Activated CD4-positive, CD25-positive, alpha-beta regulatory T cell treated with anti-CD3 and anti-CD28 coated beads, Interleukin-2, amount 50 U/mL, for 24 hours (primary cell): ENCODE measurements at regions not wholly inside any gene's neighbourhood (a gene's known extent, or its start where the extent isn't known, plus 50 kb on each side); places are given as distances from the start of the nearest gene placed in this dataset.

ENCODE experiments used
- ATAC-seq, 2 donors: fragments of 150-1000 bp; cut with Tn5 transposase; one replicate each; pipeline ENCODE4 v1.10.0; 2021; ENCODE audit warnings: mild to moderate bottlenecking in 1 of 2, moderate library complexity in 1 of 2

DNA sequence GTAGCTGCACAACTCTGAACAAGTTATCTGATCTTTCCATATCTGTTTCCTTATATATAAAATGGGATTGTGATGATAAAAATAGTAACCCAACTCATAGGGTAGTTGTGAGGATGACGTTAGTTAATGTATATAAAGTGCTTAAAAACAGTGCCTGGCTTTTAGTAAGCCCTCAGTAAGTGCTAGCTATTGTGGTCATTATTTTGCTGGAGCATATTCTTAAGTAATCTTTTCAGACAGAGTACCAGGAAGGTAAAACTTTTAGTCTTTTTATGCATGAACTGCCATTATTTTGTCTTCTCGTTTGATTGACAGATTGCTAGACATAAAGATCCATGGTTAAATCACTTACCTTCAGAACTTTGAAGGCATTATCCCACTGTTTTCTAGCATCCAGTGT, 62.5 kb upstream of the SIM2 start:
- ATAC-seq: no peak

DNA sequence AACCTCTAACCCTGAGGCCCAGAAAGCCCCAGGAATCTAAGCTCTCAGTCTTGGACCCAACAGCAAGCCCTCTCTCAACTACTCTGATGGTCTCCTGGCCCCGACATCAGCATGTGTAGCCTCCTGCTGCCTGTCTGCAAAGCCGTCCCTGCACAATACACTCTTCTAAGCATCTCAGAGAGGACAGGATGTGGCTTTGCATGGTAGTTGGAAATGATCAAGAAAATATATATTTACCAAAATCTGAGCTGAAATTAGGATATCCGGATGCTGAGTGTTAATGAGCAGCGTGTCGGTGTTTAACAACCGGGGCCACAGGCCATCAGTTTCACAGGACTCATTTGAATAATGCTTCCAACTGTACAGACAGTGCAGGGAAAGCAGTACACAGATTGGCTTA, 59.1 kb upstream of the SIM2 start:
- ATAC-seq: no peak

DNA sequence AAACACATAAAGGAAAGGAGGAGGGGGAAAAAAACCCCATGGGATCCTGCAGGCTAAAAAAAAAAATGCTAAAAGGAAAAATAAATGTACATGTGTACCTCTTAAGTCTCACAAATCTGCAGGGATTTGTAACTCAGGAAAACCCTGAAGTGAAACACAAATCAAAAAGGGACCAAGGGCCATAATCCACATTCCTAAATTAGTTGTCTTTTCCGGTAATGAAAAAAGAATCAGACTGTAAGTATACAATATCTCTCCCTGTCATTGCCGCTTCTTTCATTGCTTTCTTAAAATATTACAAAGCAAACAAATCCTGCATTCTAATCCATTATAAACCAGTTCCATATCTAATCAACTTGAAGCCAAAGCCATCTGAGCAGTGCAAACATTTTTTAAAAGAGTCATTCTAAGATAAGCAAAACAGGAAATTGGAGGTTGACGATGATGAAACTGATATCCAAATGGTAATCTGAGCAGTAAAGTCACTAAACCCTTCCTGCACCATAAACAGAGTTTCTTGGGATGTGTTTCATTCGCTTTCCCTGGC, 58.7 kb upstream of the SIM2 start:
- no peak for ATAC-seq

DNA sequence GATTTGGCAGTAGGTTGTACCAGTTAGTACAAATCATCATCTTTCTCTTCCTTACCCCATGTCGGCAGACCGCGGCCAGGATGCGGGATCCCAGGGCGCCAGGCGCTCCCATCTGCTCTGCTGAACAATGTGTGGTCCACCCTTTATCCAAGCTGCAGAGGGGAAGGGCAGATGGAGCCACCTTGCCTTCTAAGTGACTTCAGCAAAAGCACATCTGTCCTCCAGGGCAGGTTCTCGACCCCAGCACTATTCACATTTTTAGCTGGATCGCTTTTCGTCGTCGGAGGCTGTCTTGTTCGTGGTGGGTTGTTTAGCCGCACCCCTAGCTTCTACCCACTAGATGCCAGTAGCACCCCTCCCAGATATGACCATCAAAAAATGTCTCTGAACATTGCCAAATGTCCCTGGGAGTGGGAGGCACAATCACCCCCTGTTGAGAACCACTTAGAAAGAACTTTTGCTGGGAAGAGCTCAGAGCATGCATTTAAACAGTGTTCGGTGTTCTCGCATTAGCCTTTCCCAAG, 58.1 kb upstream of the SIM2 start:
- no peak for ATAC-seq

DNA sequence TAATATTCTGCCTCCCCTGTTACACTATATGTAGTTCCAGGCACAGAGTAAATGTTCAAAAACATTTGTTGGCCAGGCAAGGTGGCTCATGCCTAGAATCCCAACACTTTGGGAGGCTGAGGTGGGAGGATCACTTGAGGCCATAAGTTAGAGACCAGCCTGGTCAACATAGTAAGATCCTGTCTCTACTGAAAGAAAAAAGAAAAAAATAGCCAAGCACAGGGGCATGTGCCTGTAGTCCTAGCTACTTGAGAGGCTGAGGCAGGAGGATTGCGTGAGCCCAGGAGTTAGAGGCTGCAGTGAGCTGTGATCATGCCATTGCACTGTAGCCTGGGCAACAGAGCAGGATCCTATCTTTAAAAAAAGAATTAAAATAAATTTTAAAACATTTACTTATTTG, 57.6 kb upstream of the SIM2 start:
- ATAC-seq: no peak

DNA sequence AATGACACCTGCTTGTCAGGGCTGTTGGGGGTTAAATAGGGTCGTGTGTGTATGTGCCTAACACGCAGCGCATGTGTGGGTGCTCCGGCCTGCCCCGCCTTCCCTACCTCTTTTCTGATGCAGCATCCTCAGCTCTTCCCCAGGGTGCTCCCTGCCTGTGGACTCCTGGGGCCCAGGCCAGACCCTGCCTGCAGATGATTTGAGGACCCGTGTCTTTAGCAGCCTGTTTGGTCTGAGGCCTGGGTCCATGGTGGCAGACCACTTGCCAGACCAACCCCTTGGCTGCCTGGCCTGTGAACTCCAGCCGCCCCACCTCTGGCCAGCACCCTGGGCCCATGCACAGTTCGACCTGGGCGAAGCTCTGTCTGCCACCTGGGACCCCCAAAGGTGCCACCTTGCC, 57.0 kb upstream of the SIM2 start:
- no peak for ATAC-seq

DNA sequence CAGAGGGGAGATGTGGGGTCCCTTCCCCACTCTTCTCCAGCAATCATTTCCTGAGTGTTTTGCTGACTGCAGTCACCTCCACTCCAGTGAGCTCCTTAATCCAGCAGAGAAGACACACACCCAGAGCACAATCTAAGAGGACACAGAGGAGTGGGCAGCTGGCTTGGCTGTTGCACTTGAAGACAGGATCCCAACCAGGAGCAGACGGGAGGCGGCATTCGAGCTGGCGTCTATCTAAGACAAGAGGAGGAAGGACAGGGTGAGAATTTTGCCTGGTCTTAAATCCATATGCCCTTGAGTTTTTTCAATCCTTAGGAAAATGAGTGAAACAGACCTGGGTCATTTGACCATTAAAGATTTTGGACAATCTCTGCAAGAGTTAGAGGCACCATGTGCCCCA, 56.1 kb upstream of the SIM2 start:
- ATAC-seq: no peak

DNA sequence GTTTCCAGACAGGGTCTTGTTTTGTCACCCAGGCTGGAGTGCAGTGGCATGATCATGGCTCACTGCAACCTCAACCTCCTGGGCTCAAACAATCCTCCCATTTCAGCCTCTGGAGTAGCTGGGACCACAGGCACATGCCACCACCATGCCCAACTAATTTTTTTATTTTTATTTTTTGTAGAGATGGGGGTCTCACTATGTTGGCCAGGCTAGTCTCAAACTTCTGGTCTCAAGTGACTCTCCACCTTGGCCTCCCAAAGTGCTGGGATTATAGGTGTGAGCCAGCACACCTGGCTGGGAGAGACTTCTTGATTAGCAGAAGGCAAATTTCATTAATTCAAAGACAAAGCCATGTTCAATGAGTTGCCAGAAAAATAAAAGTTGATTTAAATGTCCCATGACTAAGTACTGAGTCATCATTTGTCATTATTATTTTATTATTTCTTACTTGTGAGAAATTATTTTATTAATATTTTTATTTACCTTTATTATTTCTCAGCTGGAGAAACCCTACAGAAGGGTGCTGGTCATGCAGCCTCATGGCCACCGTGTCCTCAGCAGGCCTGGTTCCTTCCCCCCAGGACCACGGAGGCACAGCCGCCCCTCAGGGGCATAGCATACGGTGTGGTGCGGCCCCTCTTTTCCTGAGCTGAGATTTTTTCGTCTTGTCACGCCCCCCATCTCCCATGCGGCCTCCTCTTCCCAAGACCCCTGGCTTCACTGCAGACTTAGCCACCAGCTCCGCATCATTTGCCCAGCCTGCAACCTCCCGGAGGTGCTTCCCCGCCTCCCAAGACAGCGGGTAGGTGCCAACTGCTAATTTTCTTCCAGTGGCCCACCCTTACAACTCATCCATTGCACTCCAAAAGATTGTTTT, 55.3 kb upstream of the SIM2 start:
- no peak for ATAC-seq

DNA sequence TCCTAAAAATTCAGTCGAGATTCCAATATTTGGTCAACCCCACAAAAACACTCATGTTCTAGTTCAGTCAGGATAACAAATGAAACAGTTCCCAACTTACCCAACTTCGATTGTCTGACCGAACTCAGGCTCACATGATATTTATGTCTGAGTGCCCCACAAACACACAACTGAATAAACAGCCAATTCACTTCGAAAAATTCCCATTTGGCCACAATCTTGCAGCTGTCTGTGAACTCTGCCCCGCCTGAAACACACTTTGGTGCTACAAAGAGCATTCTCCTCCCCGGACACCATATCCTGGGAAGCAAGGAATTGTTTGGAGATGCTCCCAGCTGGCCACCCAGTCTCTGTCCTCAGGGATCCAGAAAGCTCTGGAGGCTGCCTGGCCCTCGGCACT, 52.9 kb upstream of the SIM2 start:
- ATAC-seq: no peak

DNA sequence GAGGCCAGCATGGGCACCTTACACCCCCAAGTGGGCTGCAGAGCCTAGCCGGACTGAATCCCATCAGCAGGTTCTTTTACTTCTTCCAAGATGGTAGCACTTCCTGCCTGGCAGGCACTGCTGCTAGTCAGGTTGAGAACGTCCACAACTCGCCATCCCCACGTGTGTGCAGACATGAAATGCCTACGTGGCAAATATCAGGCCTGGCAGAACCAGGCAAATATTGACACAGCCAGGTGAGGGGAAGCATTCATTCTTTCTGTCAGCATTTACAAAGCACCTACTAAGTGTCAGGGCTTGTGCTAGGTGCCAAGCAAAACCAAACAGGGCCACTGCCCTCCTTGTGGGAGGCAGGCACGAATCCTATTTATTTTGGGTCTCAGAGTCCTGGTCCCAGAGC, 52.3 kb upstream of the SIM2 start:
- ATAC-seq: no peak

DNA sequence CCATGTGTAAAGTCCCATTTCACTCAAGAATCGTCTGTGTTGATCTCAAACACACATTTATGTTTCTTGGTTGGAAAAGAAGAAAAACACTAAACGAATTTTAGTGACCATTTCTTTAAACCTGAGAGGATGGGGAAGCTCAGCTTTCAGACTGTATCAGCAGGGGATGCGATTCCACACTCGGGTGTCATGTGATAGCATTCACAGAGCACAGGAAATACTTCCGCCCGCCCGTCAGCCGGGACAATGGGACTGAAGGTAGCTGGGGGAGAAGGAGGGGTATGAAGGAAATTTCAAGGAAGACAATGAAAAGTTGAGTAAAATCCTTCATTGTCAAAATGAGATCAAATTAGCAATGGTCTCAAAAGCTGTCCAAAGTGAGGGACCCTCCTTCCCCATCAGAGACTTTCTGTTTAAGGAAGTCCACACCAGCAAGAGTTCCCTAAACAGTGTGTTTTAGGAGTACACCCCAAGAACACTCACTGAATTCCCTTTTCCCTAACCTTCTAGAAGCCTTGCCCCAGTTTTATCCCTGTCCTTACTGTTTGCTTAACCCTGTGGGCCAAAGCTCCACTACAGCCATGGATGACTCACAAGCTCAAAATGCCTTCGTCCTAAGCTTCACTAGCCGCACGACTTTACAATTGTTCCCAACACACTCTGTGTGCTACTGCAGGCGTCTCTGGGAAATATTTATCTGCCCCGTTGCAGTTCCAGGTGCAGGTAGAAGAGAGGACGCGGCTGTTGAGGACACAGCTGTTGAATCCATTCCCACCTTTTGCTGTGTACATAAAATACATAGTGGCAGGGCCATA, 51.4 kb upstream of the SIM2 start:
- no peak for ATAC-seq
